Type B pancreatic cell (in vitro differentiated cells): ENCODE measurements at regions not wholly inside any gene's neighbourhood (a gene's known extent, or its start where the extent isn't known, plus 50 kb on each side); places are given as distances from the start of the nearest gene placed in this dataset.
"Not testable (repeated sequence)": the region's sequence is repeated elsewhere in the genome, so short reads cannot be mapped to it uniquely, and the experiment has no call there.

Experiments used
- DNase-seq: peaks from one replicate; pipeline ENCODE4 v3.0.0; 2021; ENCODE audit warnings: mixed read lengths; ENCODE audit not compliant: unreplicated experiment; ENCODE audit errors: extremely low spot score
- H3K27ac Mint-ChIP-seq: 2 replicates; pipeline ENCODE4 v1.8.0; 2021; ENCODE audit warnings: mild to moderate bottlenecking, mixed read lengths
- H3K27me3 Mint-ChIP-seq: 2 replicates; pipeline ENCODE4 v1.8.0; 2021; ENCODE audit warnings: mixed read lengths
- H3K36me3 Mint-ChIP-seq: 2 replicates; pipeline ENCODE4 v1.8.0; 2021; ENCODE audit warnings: mixed read lengths
- H3K4me1 Mint-ChIP-seq: one replicate; pipeline ENCODE4 v1.8.0; 2021; ENCODE audit warnings: mixed read lengths; ENCODE audit not compliant: unreplicated experiment
- H3K4me3 Mint-ChIP-seq: 2 replicates; pipeline ENCODE4 v1.8.0; 2021; ENCODE audit warnings: mild to moderate bottlenecking, mixed read lengths
- H3K9me3 Mint-ChIP-seq: 2 replicates; pipeline ENCODE4 v1.8.0; 2021; ENCODE audit warnings: mixed read lengths
- TF ChIP-seq, protein P1 (sequence below): fragments of 200-600 bp; sonication (generic); conservative IDR thresholded peaks from 2 replicates; pipeline ENCODE4 v1.5.0; 2021; ENCODE audit warnings: antibody characterized with exemption, mild to moderate bottlenecking

DNA sequence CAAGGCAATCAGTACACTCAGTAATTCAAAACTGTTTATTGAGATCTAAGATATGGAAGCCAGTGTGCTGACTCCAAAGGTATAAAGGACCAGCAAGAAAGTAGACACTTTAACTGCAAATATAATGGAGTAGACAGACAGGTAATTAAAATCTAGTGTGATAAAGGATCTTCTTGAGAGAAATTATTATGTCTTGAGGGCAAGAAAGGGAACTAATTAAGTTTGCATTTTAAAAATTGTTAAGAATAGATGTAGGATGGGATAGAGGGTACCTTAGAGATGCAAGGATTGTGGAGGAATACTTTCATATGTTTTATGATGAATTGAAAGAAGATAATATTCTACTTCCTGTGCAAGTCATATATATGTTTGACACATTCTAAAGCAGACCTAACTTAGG, 825.3 kb downstream of the LTN1 start:
- H3K9me3 Mint-ChIP-seq: peaks cover 13% of the 10 kb centered on the region
- no peak for DNase-seq
- TF ChIP-seq, protein P1, sequence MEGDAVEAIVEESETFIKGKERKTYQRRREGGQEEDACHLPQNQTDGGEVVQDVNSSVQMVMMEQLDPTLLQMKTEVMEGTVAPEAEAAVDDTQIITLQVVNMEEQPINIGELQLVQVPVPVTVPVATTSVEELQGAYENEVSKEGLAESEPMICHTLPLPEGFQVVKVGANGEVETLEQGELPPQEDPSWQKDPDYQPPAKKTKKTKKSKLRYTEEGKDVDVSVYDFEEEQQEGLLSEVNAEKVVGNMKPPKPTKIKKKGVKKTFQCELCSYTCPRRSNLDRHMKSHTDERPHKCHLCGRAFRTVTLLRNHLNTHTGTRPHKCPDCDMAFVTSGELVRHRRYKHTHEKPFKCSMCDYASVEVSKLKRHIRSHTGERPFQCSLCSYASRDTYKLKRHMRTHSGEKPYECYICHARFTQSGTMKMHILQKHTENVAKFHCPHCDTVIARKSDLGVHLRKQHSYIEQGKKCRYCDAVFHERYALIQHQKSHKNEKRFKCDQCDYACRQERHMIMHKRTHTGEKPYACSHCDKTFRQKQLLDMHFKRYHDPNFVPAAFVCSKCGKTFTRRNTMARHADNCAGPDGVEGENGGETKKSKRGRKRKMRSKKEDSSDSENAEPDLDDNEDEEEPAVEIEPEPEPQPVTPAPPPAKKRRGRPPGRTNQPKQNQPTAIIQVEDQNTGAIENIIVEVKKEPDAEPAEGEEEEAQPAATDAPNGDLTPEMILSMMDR: no peak
- H3K4me3 Mint-ChIP-seq: no peak overlapping the region
- peaks cover 3% of the 10 kb centered on the region for H3K4me1 Mint-ChIP-seq
- no peak overlapping the region for H3K27ac Mint-ChIP-seq
- H3K27me3 Mint-ChIP-seq: no peaks in the 10 kb centered on the region
- H3K36me3 Mint-ChIP-seq: no peaks in the 10 kb centered on the region

DNA sequence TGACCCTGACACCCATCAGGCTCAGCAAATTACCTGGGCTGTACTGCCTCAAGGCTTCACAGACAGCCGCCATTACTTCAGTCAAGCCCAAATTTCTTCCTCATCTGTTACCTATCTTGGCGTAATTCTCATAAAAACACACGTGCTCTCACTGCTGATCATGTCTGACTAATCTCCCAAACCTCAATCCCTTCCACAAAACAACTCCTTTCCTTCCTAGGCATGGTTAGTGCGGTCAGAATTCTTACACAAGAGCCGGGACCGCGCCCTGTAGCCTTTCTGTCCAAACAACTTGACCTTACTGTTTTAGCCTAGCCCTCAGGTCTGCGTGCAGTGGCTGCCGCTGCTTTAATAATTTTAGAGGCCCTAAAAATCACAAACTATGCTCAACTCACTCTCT, 828.2 kb downstream of the LTN1 start:
- not testable (repeated sequence) for DNase-seq, H3K4me1 Mint-ChIP-seq, H3K36me3 Mint-ChIP-seq, H3K27ac Mint-ChIP-seq, H3K27me3 Mint-ChIP-seq, H3K4me3 Mint-ChIP-seq
- H3K9me3 Mint-ChIP-seq: peaks cover 16% of the 10 kb centered on the region

DNA sequence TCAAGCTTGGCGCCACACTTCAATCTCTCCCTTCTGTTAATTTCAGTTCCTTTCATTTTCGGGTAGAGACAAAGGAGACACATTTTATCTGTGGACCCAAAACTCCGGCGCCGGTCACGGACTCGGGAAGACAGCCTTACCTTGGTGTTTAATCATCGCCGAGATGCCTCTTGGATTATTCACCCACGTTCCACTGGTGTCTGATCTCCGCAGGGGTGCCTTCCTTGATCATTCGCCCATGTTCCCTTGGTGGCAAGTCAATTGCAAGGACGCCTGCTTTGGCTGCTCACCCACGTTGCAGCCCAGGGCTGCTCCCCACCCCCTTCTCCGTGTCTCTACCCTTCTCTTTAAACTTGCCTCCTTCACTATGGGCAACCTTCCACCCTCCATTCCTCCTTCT, 830.6 kb downstream of the LTN1 start:
- Mint-ChIP-seq H3K4me3 (peak overlapping the region; percentile 23), H3K9me3 (peaks cover 26% of the 10 kb centered on the region)
- H3K27ac Mint-ChIP-seq, H3K4me1 Mint-ChIP-seq, H3K27me3 Mint-ChIP-seq, H3K36me3 Mint-ChIP-seq, DNase-seq: not testable (repeated sequence)

DNA sequence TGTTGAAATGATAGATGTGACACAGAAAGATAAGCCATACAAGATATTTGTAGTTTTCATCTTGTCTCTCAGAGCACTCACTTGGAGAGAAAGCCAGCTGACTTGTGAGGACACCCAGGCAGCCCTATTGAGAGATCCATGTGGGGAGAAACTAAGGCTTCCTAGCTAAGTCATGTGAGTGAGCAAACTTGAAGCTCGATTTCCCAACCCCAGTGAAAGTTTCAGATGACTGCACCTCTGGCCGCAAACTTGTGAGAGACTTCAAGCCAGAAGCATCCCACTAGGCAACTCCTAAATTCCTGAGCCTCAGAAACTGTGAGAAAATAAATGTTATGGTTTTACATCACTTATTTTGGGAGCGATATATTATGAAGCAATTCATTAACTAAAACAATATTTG, 832.3 kb downstream of the LTN1 start:
- Mint-ChIP-seq H3K9me3 (peaks cover 20% of the 10 kb centered on the region), H3K36me3 (no peaks in the 10 kb centered on the region), H3K4me3 (no peak overlapping the region), H3K27ac (no peak overlapping the region), H3K4me1 (no peaks in the 10 kb centered on the region), H3K27me3 (peaks cover 3% of the 10 kb centered on the region)
- TF ChIP-seq, protein P1: no peak
- no peak for DNase-seq

DNA sequence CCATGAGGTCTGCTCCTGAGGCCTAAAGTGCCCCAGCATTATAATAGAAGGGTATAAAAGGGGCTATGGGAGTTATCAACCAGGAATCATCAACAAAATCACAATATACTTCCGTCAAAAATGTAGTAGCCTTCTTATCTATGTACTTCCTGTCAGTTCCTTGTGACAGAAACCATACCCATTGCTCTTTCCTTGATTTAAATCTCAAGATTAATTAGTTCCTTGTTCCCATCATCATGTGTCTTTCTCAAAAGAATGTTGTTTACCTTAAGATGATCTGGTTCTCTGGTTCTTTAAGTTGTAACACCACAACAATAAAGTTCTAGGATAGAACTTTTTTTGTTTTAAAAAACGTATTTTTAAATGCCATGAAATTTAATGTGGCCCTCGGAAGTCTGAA, 833.3 kb downstream of the LTN1 start:
- Mint-ChIP-seq H3K27me3 (peaks cover 3% of the 10 kb centered on the region), H3K4me3 (no peak overlapping the region), H3K4me1 (no peaks in the 10 kb centered on the region)

DNA sequence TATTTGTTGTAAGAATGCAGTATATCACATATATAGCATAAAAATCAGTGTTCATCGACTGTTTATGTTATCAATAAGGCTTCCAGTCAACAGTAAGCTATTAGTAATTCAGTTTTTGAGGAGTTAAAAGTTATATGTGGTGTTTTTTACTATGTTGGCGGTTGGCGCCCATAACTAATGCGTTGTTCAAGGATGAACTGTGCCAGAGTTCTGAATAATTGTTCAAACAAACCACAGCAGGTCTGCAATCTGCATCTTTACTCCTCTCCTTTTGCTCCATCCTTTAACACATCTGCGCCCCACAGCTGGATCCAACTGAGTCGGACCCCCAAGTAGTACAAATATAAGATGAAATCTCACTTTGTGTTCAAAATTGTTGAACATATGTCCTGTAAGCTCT, 836.1 kb downstream of the LTN1 start:
- no peak overlapping the region for H3K4me3 Mint-ChIP-seq

More for the DNA sequence above, 833.3 kb downstream of the LTN1 start:
- no peak overlapping the region for H3K27ac Mint-ChIP-seq
- H3K9me3 Mint-ChIP-seq: peaks cover 20% of the 10 kb centered on the region
- no peaks in the 10 kb centered on the region for H3K36me3 Mint-ChIP-seq
- TF ChIP-seq, protein P1: no peak
- no peak for DNase-seq

DNA sequence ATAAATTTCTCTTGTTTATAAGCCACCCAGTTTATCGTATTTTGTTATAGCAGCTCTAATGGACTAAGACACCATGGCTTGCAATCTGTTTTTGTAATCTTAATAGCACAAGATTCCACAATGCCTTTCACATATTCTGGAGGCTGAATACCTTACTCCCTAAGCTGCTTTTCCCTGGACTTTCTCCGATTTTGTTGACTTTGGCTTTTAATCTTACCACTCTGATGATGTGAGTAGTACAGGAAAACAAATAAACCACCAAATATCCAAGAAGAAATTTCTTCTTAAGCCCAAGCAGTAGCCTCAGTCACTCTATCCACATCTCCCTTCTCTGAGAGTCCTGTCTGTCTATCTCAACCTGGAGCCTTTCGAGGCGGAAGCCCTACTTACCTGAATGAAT, 838.6 kb downstream of the LTN1 start:
- TF ChIP-seq, protein P1: no peak
- no peak for DNase-seq
- H3K9me3 Mint-ChIP-seq: peaks cover 10% of the 10 kb centered on the region
- H3K4me1 Mint-ChIP-seq: peaks cover 9% of the 10 kb centered on the region
- H3K36me3 Mint-ChIP-seq: no peaks in the 10 kb centered on the region
- H3K27ac Mint-ChIP-seq: no peak overlapping the region
- H3K27me3 Mint-ChIP-seq: no peaks in the 10 kb centered on the region
- no peak overlapping the region for H3K4me3 Mint-ChIP-seq

More for the DNA sequence above, 836.1 kb downstream of the LTN1 start:
- Mint-ChIP-seq H3K36me3 (no peaks in the 10 kb centered on the region), H3K4me1 (no peaks in the 10 kb centered on the region), H3K27ac (no peak overlapping the region), H3K9me3 (peaks cover 10% of the 10 kb centered on the region), H3K27me3 (peaks cover under 1% of the 10 kb centered on the region)
- DNase-seq: no peak
- TF ChIP-seq, protein P1: no peak
